Dedifferentiated amniotic fluid mesenchymal stem cell (primary cell): ENCODE measurements at regions not wholly inside any gene's neighbourhood (a gene's known extent, or its start where the extent isn't known, plus 50 kb on each side); places are given as distances from the start of the nearest gene placed in this dataset.

ENCODE experiments used
- DNase-seq: peaks from one replicate; pipeline ENCODE4 v3.0.0-alpha.2; 2016; ENCODE audit errors: extremely low spot score

GRCh38 chr12:60847281-60847680, 1251.5 kb downstream of the SLC16A7 start:
- no peak for DNase-seq

- no peak for DNase-seq
Measured at GRCh38 chr12:60849723-60850122, 1253.9 kb downstream of the SLC16A7 start.

- DNase-seq, result no peak
Measured at GRCh38 chr12:60853407-60853806, 1257.6 kb downstream of the SLC16A7 start.

- no peak for DNase-seq
Measured at GRCh38 chr12:60863421-60863820, 1267.6 kb downstream of the SLC16A7 start.

- no peak for DNase-seq
Measured at GRCh38 chr12:60872219-60872618, 1276.4 kb downstream of the SLC16A7 start.

GRCh38 chr12:60872850-60873713, 1277.3 kb downstream of the SLC16A7 start:
- DNase-seq, result no peak

- DNase-seq, result no peak
Measured at GRCh38 chr12:60874091-60874490, 1278.3 kb downstream of the SLC16A7 start.

- DNase-seq, result no peak
Measured at GRCh38 chr12:60920841-60921495, 1325.1 kb downstream of the SLC16A7 start.

GRCh38 chr12:60921541-60921940, 1325.7 kb downstream of the SLC16A7 start:
- DNase-seq, result no peak

GRCh38 chr12:60926256-60926655, 1330.4 kb downstream of the SLC16A7 start:
- no peak for DNase-seq

GRCh38 chr12:60930151-60930550, 1330.1 kb upstream of the USP15 start:
- DNase-seq, result no peak

- no peak for DNase-seq
Measured at GRCh38 chr12:60935981-60936761, 1324.0 kb upstream of the USP15 start.

GRCh38 chr12:60947533-60947932, 1312.7 kb upstream of the USP15 start:
- no peak for DNase-seq

GRCh38 chr12:60967128-60967527, 1293.1 kb upstream of the USP15 start:
- DNase-seq, result no peak

- no peak for DNase-seq
Measured at GRCh38 chr12:60977966-60978365, 1282.2 kb upstream of the USP15 start.

GRCh38 chr12:60980558-60980957, 1279.6 kb upstream of the USP15 start:
- DNase-seq, result no peak

GRCh38 chr12:60981473-60981872, 1278.7 kb upstream of the USP15 start:
- no peak for DNase-seq

GRCh38 chr12:60992087-60992486, 1268.1 kb upstream of the USP15 start:
- no peak for DNase-seq

GRCh38 chr12:60995256-60995825, 1264.9 kb upstream of the USP15 start:
- DNase-seq, result no peak

GRCh38 chr12:60997869-60998378, 1262.3 kb upstream of the USP15 start:
- no peak for DNase-seq

- DNase-seq, result no peak
Measured at GRCh38 chr12:61009192-61009591, 1251.0 kb upstream of the USP15 start.
